Neutrophil (primary cell): ENCODE measurements at regions not wholly inside any gene's neighbourhood (a gene's known extent, or its start where the extent isn't known, plus 50 kb on each side); places are given as distances from the start of the nearest gene placed in this dataset.

ENCODE experiments used
- H3K27ac ChIP-seq: fragments of 200-600 bp; sonication (generic); 2 replicates; pipeline ENCODE4 v1.5.1; 2016; ENCODE audit warnings: mild to moderate bottlenecking, moderate library complexity
- H3K27me3 ChIP-seq: fragments of 200-600 bp; sonication (generic); 2 replicates; pipeline ENCODE4 v1.6.0; 2016; ENCODE audit warnings: mild to moderate bottlenecking
- H3K36me3 ChIP-seq: fragments of 200-600 bp; sonication (generic); 2 replicates; pipeline ENCODE4 v1.5.1; 2017
- H3K4me1 ChIP-seq, 2 experiments: fragments of 200-600 bp in 1 of 2; sonication (generic) in 1 of 2; 1 replicate in 1 of 2; 2 replicates in 1 of 2; pipeline versions ENCODE4 v1.5.1 to v1.6.1; 2013 to 2016; ENCODE audit warnings: low read depth in 1 of 2, low read length in 1 of 2, mild to moderate bottlenecking in 1 of 2, moderate library complexity in 1 of 2; ENCODE audit not compliant: control insufficient read depth in 1 of 2, insufficient read depth in 1 of 2
- H3K4me3 ChIP-seq, 2 experiments: fragments of 200-600 bp in 1 of 2; sonication (generic) in 1 of 2; 1 replicate in 1 of 2; 2 replicates in 1 of 2; pipeline ENCODE4 v1.5.1; 2013 to 2016; ENCODE audit warnings: low read depth in 1 of 2, low read length in 1 of 2, mild to moderate bottlenecking in 1 of 2, moderate library complexity in 1 of 2
- H3K9me3 ChIP-seq: fragments of 200-600 bp; sonication (generic); 2 replicates; pipeline ENCODE4 v1.5.1; 2016
- TF ChIP-seq, protein P1 (sequence below): fragments of 200-600 bp; sonication (generic); IDR thresholded peaks from 2 replicates; pipeline ENCODE4 v1.5.1; 2016; ENCODE audit warnings: antibody characterized with exemption

DNA sequence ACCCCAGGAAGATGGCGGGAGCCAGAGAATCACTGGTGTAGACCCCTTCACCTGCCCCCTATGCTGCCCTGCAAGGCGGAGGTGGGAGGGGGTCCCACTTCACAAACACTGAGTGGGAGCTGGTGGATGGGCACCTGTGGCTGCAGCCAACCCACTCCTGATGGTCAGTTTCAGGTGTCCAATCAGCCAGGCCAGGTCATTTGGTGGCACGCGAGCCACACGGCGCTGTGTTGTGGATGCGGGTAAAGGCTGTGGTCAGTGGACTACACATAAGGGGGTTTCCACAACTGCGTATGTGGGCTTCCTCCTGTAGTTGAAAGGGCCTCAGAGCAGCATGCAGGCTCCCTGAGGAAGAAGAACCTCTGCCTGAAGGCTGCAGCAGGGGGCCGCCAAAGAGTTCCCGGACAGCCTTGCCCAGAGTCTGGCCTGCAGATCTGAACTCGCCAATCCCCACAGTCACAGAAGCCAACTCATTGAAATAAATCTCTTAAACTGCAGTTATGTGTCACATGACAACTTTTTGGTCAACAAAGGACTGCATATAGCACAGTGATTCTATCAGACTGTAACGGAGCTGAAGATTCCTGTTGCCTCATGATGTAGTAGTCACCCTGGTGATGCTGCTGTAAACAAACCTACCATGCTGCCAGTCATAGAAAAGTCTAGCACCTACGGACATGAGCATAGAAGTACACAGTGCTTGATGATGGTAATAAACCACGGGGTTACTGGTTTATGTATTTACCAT, 284.7 kb upstream of the IRX2 start:
- TF ChIP-seq, protein P1, sequence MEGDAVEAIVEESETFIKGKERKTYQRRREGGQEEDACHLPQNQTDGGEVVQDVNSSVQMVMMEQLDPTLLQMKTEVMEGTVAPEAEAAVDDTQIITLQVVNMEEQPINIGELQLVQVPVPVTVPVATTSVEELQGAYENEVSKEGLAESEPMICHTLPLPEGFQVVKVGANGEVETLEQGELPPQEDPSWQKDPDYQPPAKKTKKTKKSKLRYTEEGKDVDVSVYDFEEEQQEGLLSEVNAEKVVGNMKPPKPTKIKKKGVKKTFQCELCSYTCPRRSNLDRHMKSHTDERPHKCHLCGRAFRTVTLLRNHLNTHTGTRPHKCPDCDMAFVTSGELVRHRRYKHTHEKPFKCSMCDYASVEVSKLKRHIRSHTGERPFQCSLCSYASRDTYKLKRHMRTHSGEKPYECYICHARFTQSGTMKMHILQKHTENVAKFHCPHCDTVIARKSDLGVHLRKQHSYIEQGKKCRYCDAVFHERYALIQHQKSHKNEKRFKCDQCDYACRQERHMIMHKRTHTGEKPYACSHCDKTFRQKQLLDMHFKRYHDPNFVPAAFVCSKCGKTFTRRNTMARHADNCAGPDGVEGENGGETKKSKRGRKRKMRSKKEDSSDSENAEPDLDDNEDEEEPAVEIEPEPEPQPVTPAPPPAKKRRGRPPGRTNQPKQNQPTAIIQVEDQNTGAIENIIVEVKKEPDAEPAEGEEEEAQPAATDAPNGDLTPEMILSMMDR: no peak
- Histone ChIP-seq H3K27me3 (no peaks in the 10 kb centered on the region), H3K36me3 (no peaks in the 10 kb centered on the region), H3K4me1 (no peaks in the 10 kb centered on the region), H3K27ac (no peak overlapping the region), H3K9me3 (no peaks in the 10 kb centered on the region), H3K4me3 (no peak overlapping the region)

DNA sequence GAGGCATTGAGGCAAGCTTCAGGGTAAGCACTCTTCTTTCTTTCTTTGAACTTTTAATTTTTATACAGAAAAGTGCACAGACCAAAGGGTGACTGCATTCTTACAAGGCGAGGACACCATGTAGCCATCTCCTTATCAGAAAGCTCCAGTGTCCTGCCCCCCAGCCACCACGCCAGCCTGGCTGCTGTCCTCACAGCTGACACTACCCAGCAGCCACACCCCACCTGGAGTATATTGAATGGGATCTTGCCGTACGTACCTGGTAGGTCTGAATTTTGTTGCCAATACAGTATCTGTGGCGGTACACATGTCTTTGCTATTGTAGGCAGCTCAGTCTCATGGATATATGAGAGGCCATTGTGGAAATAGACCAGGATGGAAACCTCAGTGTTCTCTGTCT, 284.0 kb upstream of the IRX2 start:
- no peaks in the 10 kb centered on the region for H3K9me3 ChIP-seq
- H3K27ac ChIP-seq: no peak overlapping the region

DNA sequence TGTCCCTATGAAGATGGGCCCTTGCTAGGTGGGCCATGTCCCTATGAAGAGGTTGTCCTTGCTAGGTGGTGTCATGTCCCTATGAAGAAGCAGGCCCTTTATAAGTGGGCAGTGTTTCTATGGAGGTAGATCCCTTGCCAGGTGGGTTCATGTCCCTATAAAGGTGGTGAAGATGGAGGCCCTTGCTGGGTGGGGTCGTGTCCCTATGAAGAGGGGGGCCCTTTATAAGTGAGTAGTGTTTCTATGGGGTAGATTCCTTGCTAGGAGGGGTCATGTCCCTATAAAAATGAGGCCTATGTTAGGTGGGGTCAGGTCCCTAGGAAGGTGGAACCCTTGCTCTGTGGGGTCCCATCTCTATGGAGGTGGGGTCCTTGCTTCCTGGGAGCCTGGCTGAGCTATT, 283.4 kb upstream of the IRX2 start:
- Histone ChIP-seq H3K36me3 (no peaks in the 10 kb centered on the region), H3K9me3 (no peaks in the 10 kb centered on the region), H3K4me1 (no peaks in the 10 kb centered on the region), H3K27me3 (no peaks in the 10 kb centered on the region), H3K27ac (no peak overlapping the region), H3K4me3 (no peak overlapping the region)
- TF ChIP-seq, protein P1: no peak

More for the DNA sequence above, 284.0 kb upstream of the IRX2 start:
- H3K4me1 ChIP-seq: no peaks in the 10 kb centered on the region
- H3K27me3 ChIP-seq: no peaks in the 10 kb centered on the region
- no peak overlapping the region for H3K4me3 ChIP-seq
- H3K36me3 ChIP-seq: no peaks in the 10 kb centered on the region
- TF ChIP-seq, protein P1: no peak

DNA sequence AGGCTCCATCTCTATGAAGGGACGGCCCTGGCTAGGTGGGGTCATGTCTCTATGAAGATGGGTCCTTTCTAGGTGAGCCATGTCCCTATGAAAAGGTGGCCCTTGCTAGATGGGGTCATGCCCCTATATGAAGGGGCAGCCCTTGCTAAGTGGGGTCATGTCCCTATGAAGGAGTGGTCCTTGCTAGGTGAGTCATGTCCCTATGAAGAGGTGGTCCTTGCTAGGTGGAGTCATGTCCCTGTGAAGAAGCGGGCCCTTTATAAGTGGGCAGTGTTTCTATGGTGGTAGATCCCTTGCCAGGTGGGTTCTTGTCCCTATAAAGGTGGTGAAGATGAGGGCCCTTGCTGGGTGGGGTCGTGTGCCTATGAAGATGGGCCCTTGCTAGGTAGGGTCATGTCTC, 283.0 kb upstream of the IRX2 start:
- Histone ChIP-seq H3K27me3 (no peaks in the 10 kb centered on the region), H3K27ac (no peak overlapping the region), H3K4me1 (no peaks in the 10 kb centered on the region), H3K36me3 (no peaks in the 10 kb centered on the region), H3K9me3 (no peaks in the 10 kb centered on the region), H3K4me3 (no peak overlapping the region)
- TF ChIP-seq, protein P1: no peak

DNA sequence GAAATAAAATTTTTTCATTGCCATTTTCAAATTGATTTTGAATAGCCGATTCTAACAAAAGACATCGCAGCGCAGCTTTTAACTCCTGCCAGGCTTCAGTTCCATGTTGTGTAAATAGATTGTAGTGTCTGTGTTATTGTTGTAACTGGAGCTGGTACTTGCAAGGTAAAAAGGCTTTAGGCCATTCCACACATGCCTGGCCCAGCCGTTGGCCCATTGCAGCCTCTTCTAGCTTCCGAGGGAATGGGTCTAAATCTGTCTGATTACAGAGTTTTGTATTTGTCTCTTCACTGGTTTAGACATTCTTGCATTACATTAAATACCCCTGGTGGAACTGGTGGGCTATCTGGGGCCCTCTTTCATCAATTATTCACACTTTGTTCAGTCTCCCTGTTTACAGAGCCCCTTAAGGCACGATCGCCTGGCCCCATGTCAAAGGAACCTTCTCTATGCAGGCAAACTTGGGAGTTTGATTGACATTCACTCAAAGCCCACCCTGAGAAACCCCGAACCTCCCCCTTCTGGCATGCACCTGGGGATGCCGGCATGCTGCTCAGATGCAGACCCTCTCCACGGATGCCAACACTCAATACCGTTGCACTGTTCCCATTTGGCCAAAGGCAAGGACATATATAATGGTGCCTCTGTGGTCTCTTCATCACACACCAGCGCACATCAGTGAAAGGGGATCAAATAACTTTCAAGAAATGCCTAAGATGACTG, 281.7 kb upstream of the IRX2 start:
- H3K36me3 ChIP-seq: no peaks in the 10 kb centered on the region
- TF ChIP-seq, protein P1: no peak
- no peaks in the 10 kb centered on the region for H3K27me3 ChIP-seq
- no peak overlapping the region for H3K27ac ChIP-seq
- no peaks in the 10 kb centered on the region for H3K4me1 ChIP-seq
- no peak overlapping the region for H3K4me3 ChIP-seq
- no peaks in the 10 kb centered on the region for H3K9me3 ChIP-seq
